Uterus (tissue), 2 donors: ENCODE measurements at regions not wholly inside any gene's neighbourhood (a gene's known extent, or its start where the extent isn't known, plus 50 kb on each side); places are given as distances from the start of the nearest gene placed in this dataset.

ENCODE experiments used
- CTCF ChIP-seq, 4 experiments: fragments of 200-600 bp in 2 of 4; fragments of 450-650 bp in 2 of 4; sonication (generic) in 2 of 4; IDR thresholded peaks; one replicate each; pipeline ENCODE4 v1.5.1; 2016 to 2019; ENCODE audit warnings: antibody characterized with exemption in 4 of 4, mild to moderate bottlenecking in 2 of 4, moderate library complexity in 1 of 4
- POLR2A ChIP-seq, 2 donors: fragments of 450-650 bp; IDR thresholded peaks; one replicate each; pipeline ENCODE4 v1.6.1; 2016; ENCODE audit warnings: antibody characterized with exemption in 2 of 2, mild to moderate bottlenecking in 1 of 2, moderate library complexity in 1 of 2

- no peak for TF ChIP-seq CTCF (IDR thresholded peaks at IDR 0.05)
- no peak for TF ChIP-seq POLR2A (IDR thresholded peaks at IDR 0.05)
Measured at GRCh38 chr14:86761611-86762010, 1231.4 kb downstream of the GALC start.
